Fibroblast of villous mesenchyme (primary cell): ENCODE measurements at regions not wholly inside any gene's neighbourhood (a gene's known extent, or its start where the extent isn't known, plus 50 kb on each side); places are given as distances from the start of the nearest gene placed in this dataset.

Experiments
- DNase-seq: peaks from one replicate; pipeline ENCODE4 v3.0.0-alpha.2; 2010; ENCODE audit warnings: low read depth
- H3K4me3 ChIP-seq: 2 replicates; pipeline ENCODE4 v1.5.1; 2011; ENCODE audit warnings: low read depth, mild to moderate bottlenecking, low read length
- CTCF ChIP-seq: IDR thresholded peaks from 2 replicates; pipeline ENCODE4 v1.5.1; 2012; ENCODE audit warnings: low read depth, mild to moderate bottlenecking, low read length; ENCODE audit not compliant: insufficient read depth

GRCh38 chr6:21496706-21497105 is 96.8 kb upstream of the SOX4 start:
- H3K4me3 ChIP-seq = no peak overlapping the region
- peak; percentile 15 for DNase-seq
- no peak for TF ChIP-seq CTCF

- no peak overlapping the region for H3K4me3 ChIP-seq
- TF ChIP-seq CTCF = no peak
- no peak for DNase-seq
Measured at GRCh38 chr6:21500314-21501020, 93.1 kb upstream of the SOX4 start.

- DNase-seq = no peak
- H3K4me3 ChIP-seq = no peak overlapping the region
- no peak for TF ChIP-seq CTCF
Measured at GRCh38 chr6:21501021-21501354, 92.6 kb upstream of the SOX4 start.

GRCh38 chr6:21501815-21502214 is 91.7 kb upstream of the SOX4 start:
- DNase-seq = no peak
- no peak for TF ChIP-seq CTCF
- H3K4me3 ChIP-seq = no peak overlapping the region

GRCh38 chr6:21502682-21503081 is 90.9 kb upstream of the SOX4 start:
- no peak for TF ChIP-seq CTCF
- H3K4me3 ChIP-seq = no peak overlapping the region
- no peak for DNase-seq

DNA sequence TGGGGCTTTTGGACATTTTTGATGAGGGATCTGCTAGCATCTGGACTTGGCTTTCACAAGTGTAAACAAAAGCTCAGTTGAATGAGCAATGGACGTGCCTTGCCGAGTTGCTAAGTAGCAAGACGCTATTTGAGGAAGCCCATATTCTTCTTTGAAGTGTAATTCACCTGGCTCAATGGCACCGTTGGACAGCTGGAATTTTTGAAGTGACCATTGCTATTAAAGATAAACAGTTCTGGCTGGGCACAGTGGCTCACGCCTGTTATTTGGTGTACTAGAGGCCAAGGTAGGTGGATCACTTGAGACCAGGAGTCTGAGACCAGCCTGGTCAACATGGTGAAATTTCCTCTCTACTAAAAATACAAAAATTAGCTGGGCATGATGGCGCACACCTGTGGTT is 88.8 kb upstream of the SOX4 start:
- no peak overlapping the region for H3K4me3 ChIP-seq
- no peak for TF ChIP-seq CTCF
- DNase-seq = no peak

DNA sequence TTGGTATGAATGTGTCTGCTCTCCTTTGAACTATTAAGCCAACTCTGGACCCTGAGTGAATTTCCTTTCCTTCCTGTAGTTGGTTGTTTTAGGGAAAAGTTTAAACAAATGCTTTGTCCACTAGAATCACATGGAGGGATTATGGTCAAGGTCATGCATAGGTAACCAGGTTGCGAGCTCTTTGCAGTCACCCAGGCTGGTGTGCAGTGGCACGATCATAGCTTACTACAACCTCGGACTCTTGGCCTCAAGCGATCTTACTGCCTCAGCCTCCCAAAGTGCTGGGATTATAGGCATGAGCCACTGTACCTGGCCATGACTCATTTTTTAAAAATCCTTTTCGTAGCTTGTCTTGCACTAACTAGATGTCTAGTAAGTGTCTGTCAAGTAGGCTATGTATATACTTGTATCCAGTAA is 88.0 kb upstream of the SOX4 start:
- no peak for TF ChIP-seq CTCF
- DNase-seq = no peak
- no peak overlapping the region for H3K4me3 ChIP-seq
